Activated B cell treated with CpG ODN at 0.5 μM for 24 hours (primary cell): ENCODE measurements at regions not wholly inside any gene's neighbourhood (a gene's known extent, or its start where the extent isn't known, plus 50 kb on each side); places are given as distances from the start of the nearest gene placed in this dataset.

Source experiments
- ATAC-seq: fragments of 200-7000 bp; cut with Tn5 transposase; one replicate; pipeline ENCODE4 v1.10.0; 2021; ENCODE audit warnings: low read depth, mild to moderate bottlenecking, moderate library complexity
- CTCF ChIA-PET: fragments of 350-600 bp; sonication (Branson Sonifier 250); formaldehyde crosslinking; loops from one replicate; lab custom pipeline; 2021; ENCODE audit warnings: antibody characterized with exemption; lab: Charles Lee
- POLR2A ChIA-PET: fragments of 350-600 bp; sonication (Branson Sonifier 250); formaldehyde crosslinking; loops from one replicate; lab custom pipeline; 2021; ENCODE audit warnings: antibody characterized with exemption; lab: Charles Lee
- DNase-seq: peaks from one replicate; pipeline ENCODE4 v3.0.0; 2022
- H3K27ac Mint-ChIP-seq: one replicate; pipeline ENCODE4 v1.8.0; 2020; ENCODE audit warnings: mixed read lengths
- H3K27me3 Mint-ChIP-seq: one replicate; pipeline ENCODE4 v1.8.0; 2021; ENCODE audit warnings: mixed read lengths
- H3K36me3 Mint-ChIP-seq: one replicate; pipeline ENCODE4 v1.8.0; 2021; ENCODE audit warnings: low read depth, mixed read lengths
- H3K4me1 Mint-ChIP-seq: one replicate; pipeline ENCODE4 v1.8.0; 2021; ENCODE audit warnings: mixed read lengths
- H3K4me3 Mint-ChIP-seq: one replicate; pipeline ENCODE4 v1.8.0; 2020; ENCODE audit warnings: mild to moderate bottlenecking, mixed read lengths
- H3K9me3 Mint-ChIP-seq: one replicate; pipeline ENCODE4 v1.8.0; 2020; ENCODE audit warnings: mixed read lengths
- CTCF ChIP-seq: fragments of 200-600 bp; IDR thresholded peaks from one replicate; pipeline ENCODE4 v1.8.0; 2022; ENCODE audit warnings: antibody characterized with exemption, mild to moderate bottlenecking
- intact Hi-C: fragments of 100-400 bp; cut with micrococcal nuclease; formaldehyde crosslinking; loops from one replicate; pipeline ENCODE4 v1.15.1; 2024

GRCh38 chr3:148202386-148202785 is 495.3 kb upstream of the AGTR1 start:
- TF ChIP-seq CTCF: no peak
- Mint-ChIP-seq H3K4me1 (no peaks in the 10 kb centered on the region), H3K27me3 (no peaks in the 10 kb centered on the region), H3K4me3 (no peak overlapping the region), H3K27ac (no peak overlapping the region), H3K36me3 (no peaks in the 10 kb centered on the region), H3K9me3 (peaks cover 2% of the 10 kb centered on the region)
- intact Hi-C loops: no loop called here
- ATAC-seq (no peak), DNase-seq (no peak)
- CTCF ChIA-PET: no interaction called here
- POLR2A ChIA-PET: no interaction called here

GRCh38 chr3:148203297-148204010 is 494.2 kb upstream of the AGTR1 start:
- H3K27ac Mint-ChIP-seq: no peak overlapping the region
- ChIA-PET POLR2A (no interaction called here), CTCF (no interaction called here)
- no peaks in the 10 kb centered on the region for H3K4me1 Mint-ChIP-seq
- ATAC-seq (no peak), DNase-seq (no peak)
- peaks cover 2% of the 10 kb centered on the region for H3K9me3 Mint-ChIP-seq
- H3K36me3 Mint-ChIP-seq: no peaks in the 10 kb centered on the region
- H3K27me3 Mint-ChIP-seq: no peaks in the 10 kb centered on the region
- no peak overlapping the region for H3K4me3 Mint-ChIP-seq
- TF ChIP-seq CTCF: no peak
- intact Hi-C loops: no loop called here

- CTCF ChIA-PET: no interaction called here
- no peak for DNase-seq
- no peak for ATAC-seq
- no peak overlapping the region for H3K4me3 Mint-ChIP-seq
- H3K27ac Mint-ChIP-seq: no peak overlapping the region
- no peak for TF ChIP-seq CTCF
- H3K36me3 Mint-ChIP-seq: no peaks in the 10 kb centered on the region
- no peaks in the 10 kb centered on the region for H3K27me3 Mint-ChIP-seq
- intact Hi-C loops: no loop called here
- POLR2A ChIA-PET: no interaction called here
- peaks cover 2% of the 10 kb centered on the region for H3K9me3 Mint-ChIP-seq
- no peaks in the 10 kb centered on the region for H3K4me1 Mint-ChIP-seq
Measured at GRCh38 chr3:148204131-148204530, 493.6 kb upstream of the AGTR1 start.

GRCh38 chr3:148205977-148206376 is 491.7 kb upstream of the AGTR1 start:
- intact Hi-C loops: no loop called here
- Mint-ChIP-seq H3K4me3 (no peak overlapping the region), H3K27me3 (no peaks in the 10 kb centered on the region), H3K9me3 (no peaks in the 10 kb centered on the region), H3K4me1 (no peaks in the 10 kb centered on the region), H3K36me3 (no peaks in the 10 kb centered on the region), H3K27ac (no peak overlapping the region)
- POLR2A ChIA-PET: no interaction called here
- CTCF ChIA-PET: no interaction called here
- TF ChIP-seq CTCF: no peak
- ATAC-seq (no peak), DNase-seq (no peak)

- ChIA-PET POLR2A (no interaction called here), CTCF (no interaction called here)
- TF ChIP-seq CTCF: no peak
- H3K4me3 Mint-ChIP-seq: no peak overlapping the region
- DNase-seq (no peak), ATAC-seq (no peak)
- H3K9me3 Mint-ChIP-seq: no peaks in the 10 kb centered on the region
- H3K36me3 Mint-ChIP-seq: no peaks in the 10 kb centered on the region
- no peaks in the 10 kb centered on the region for H3K27me3 Mint-ChIP-seq
- intact Hi-C loops: no loop called here
- H3K4me1 Mint-ChIP-seq: no peaks in the 10 kb centered on the region
- no peak overlapping the region for H3K27ac Mint-ChIP-seq
Measured at GRCh38 chr3:148206446-148206845, 491.3 kb upstream of the AGTR1 start.
